Choroid plexus epithelial cell (primary cell): ENCODE measurements at regions not wholly inside any gene's neighbourhood (a gene's known extent, or its start where the extent isn't known, plus 50 kb on each side); places are given as distances from the start of the nearest gene placed in this dataset.

Source experiments
- DNase-seq: peaks from one replicate; pipeline ENCODE4 v3.0.0-alpha.2; 2010; ENCODE audit warnings: low read depth
- H3K4me3 ChIP-seq: 2 replicates; pipeline ENCODE4 v1.5.1; 2011; ENCODE audit warnings: low read depth, mild to moderate bottlenecking, control low read depth, low read length, moderate library complexity
- CTCF ChIP-seq: conservative IDR thresholded peaks from 2 replicates; pipeline ENCODE4 v1.5.1; 2011; ENCODE audit warnings: low read depth, mild to moderate bottlenecking, control low read depth, inconsistent platforms, low read length, moderate library complexity

GRCh38 chr6:33931799-33932198 is 128.0 kb upstream of the MLN start:
- TF ChIP-seq CTCF: no peak
- DNase-seq: no peak
- no peak overlapping the region for H3K4me3 ChIP-seq

GRCh38 chr6:33929575-33930288 is 125.9 kb upstream of the MLN start:
- no peak overlapping the region for H3K4me3 ChIP-seq
- no peak for DNase-seq
- no peak for TF ChIP-seq CTCF

GRCh38 chr6:33927616-33928015 is 123.8 kb upstream of the MLN start:
- H3K4me3 ChIP-seq: no peak overlapping the region
- peak; percentile 62 for DNase-seq
- no peak for TF ChIP-seq CTCF

GRCh38 chr6:33927112-33927511 is 123.3 kb upstream of the MLN start:
- TF ChIP-seq CTCF: no peak
- no peak overlapping the region for H3K4me3 ChIP-seq
- DNase-seq: no peak

- no peak overlapping the region for H3K4me3 ChIP-seq
- no peak for TF ChIP-seq CTCF
- DNase-seq: peak; percentile 13
Observed at GRCh38 chr6:33926451-33926850, 122.6 kb upstream of the MLN start.

- TF ChIP-seq CTCF: no peak
- DNase-seq: no peak
- no peak overlapping the region for H3K4me3 ChIP-seq
Observed at GRCh38 chr6:33925936-33926335, 122.1 kb upstream of the MLN start.

- no peak for DNase-seq
- TF ChIP-seq CTCF: no peak
- no peak overlapping the region for H3K4me3 ChIP-seq
Observed at GRCh38 chr6:33925210-33925609, 121.4 kb upstream of the MLN start.
